GM12878 (cell line): ENCODE measurements at regions not wholly inside any gene's neighbourhood (a gene's known extent, or its start where the extent isn't known, plus 50 kb on each side); places are given as distances from the start of the nearest gene placed in this dataset.

Experiments
- ASH2L ChIP-seq: fragments of 300-600, 200-600 bp; sonication (generic); IDR thresholded peaks from 2 replicates; pipeline ENCODE4 v1.6.1; 2017; ENCODE audit warnings: low read depth, mild to moderate bottlenecking, borderline replicate concordance
- ATF7 ChIP-seq: fragments of 450-650 bp; IDR thresholded peaks from 2 replicates; pipeline ENCODE4 v1.6.1; 2016; ENCODE audit warnings: low read depth, mild to moderate bottlenecking
- CHD1 ChIP-seq: IDR thresholded peaks from 2 replicates; pipeline ENCODE4 v1.6.1; 2012; ENCODE audit warnings: low read depth, low read length, improper control_type of control experiment
- E2F8 ChIP-seq: fragments of 450-650 bp; IDR thresholded peaks from 2 replicates; pipeline ENCODE4 v1.6.1; 2018; ENCODE audit warnings: mild to moderate bottlenecking, low read depth, moderate library complexity; ENCODE audit not compliant: partially characterized antibody
- ETV6 ChIP-seq, 2 experiments: fragments of 450-650 bp in 1 of 2; IDR thresholded peaks in 1 of 2; conservative IDR thresholded peaks in 1 of 2; 2 replicates each; pipeline ENCODE4 v1.6.1; 2014; ENCODE audit warnings: antibody characterized with exemption in 1 of 2, borderline replicate concordance in 1 of 2, low read depth in 1 of 2, mild to moderate bottlenecking in 1 of 2, moderate library complexity in 1 of 2
- GATAD2B ChIP-seq: fragments of 450-650 bp; conservative IDR thresholded peaks from 2 replicates; pipeline ENCODE4 v1.6.1; 2017; ENCODE audit warnings: low read depth, mild to moderate bottlenecking, moderate library complexity
- HSF1 ChIP-seq: fragments of 150-350 bp; IDR thresholded peaks from 2 replicates; pipeline ENCODE4 v1.6.1; 2014; ENCODE audit warnings: mild to moderate bottlenecking, low read depth, low read length
- IRF4 ChIP-seq: IDR thresholded peaks from 2 replicates; pipeline ENCODE4 v1.6.1; 2011; ENCODE audit warnings: low read depth, low read length
- LARP7 ChIP-seq: fragments of 450-650 bp; IDR thresholded peaks from 2 replicates; pipeline ENCODE4 v1.6.1; 2017; ENCODE audit warnings: mild to moderate bottlenecking
- MEF2B ChIP-seq: fragments of 450-650 bp; IDR thresholded peaks from 2 replicates; pipeline ENCODE4 v1.6.1; 2018; ENCODE audit warnings: mild to moderate bottlenecking, moderate library complexity; ENCODE audit not compliant: partially characterized antibody, poor library complexity, severe bottlenecking
- MTA2 ChIP-seq: fragments of 450-650 bp; IDR thresholded peaks from 2 replicates; pipeline ENCODE4 v1.6.1; 2016; ENCODE audit warnings: low read depth, mild to moderate bottlenecking, moderate library complexity
- MTA3 ChIP-seq: IDR thresholded peaks from 2 replicates; pipeline ENCODE4 v1.6.1; 2012; ENCODE audit warnings: low read length, inconsistent platforms, borderline replicate concordance
- MYB ChIP-seq: fragments of 150-350 bp; IDR thresholded peaks from 2 replicates; pipeline ENCODE4 v1.6.1; 2014; ENCODE audit warnings: mild to moderate bottlenecking, low read depth, low read length, borderline replicate concordance
- NFXL1 ChIP-seq: fragments of 450-650 bp; IDR thresholded peaks from 2 replicates; pipeline ENCODE4 v1.6.1; 2017; ENCODE audit warnings: antibody characterized with exemption, mild to moderate bottlenecking, borderline replicate concordance
- RAD51 ChIP-seq: fragments of 450-650 bp; IDR thresholded peaks from 2 replicates; pipeline ENCODE4 v1.6.1; 2016; ENCODE audit warnings: moderate library complexity, mild to moderate bottlenecking, inconsistent platforms
- SIN3A ChIP-seq: IDR thresholded peaks from 2 replicates; pipeline ENCODE4 v1.6.1; 2012; ENCODE audit warnings: low read depth, low read length, improper control_type of control experiment
- SIX5 ChIP-seq: IDR thresholded peaks from 2 replicates; pipeline ENCODE4 v1.6.1; 2011; ENCODE audit warnings: mild to moderate bottlenecking, low read depth, low read length, moderate library complexity; ENCODE audit not compliant: severe bottlenecking
- STAT3 ChIP-seq: IDR thresholded peaks from 2 replicates; pipeline ENCODE4 v1.6.1; 2011; ENCODE audit warnings: low read depth, low read length, improper control_type of control experiment
- ZNF274 ChIP-seq: IDR thresholded peaks from one replicate; pipeline ENCODE4 v1.8.0; 2011; ENCODE audit not compliant: insufficient read length, insufficient read depth
- ZNF384 ChIP-seq: IDR thresholded peaks from 2 replicates; pipeline ENCODE4 v1.6.1; 2012; ENCODE audit warnings: low read depth, mild to moderate bottlenecking, low read length, improper control_type of control experiment, borderline replicate concordance
- ZZZ3 ChIP-seq: IDR thresholded peaks from 2 replicates; pipeline ENCODE4 v1.6.1; 2011; ENCODE audit warnings: low read depth; ENCODE audit not compliant: control insufficient read depth, insufficient read length

GRCh38 chr2:128754246-128754724 lies 435.6 kb upstream of the HS6ST1 start (continued):
- no peak for TF ChIP-seq IRF4
- no peak for TF ChIP-seq E2F8
- no peak for TF ChIP-seq SIX5
- TF ChIP-seq ATF7, result no peak
- TF ChIP-seq ZZZ3, result no peak
- no peak for TF ChIP-seq MTA3
- TF ChIP-seq ASH2L, result no peak
- TF ChIP-seq STAT3, result no peak
- TF ChIP-seq SIN3A, result no peak
- TF ChIP-seq ZNF274, result no peak
- TF ChIP-seq CHD1, result no peak
- peak; percentile 79 for TF ChIP-seq MEF2B
- no peak for TF ChIP-seq MTA2
- no peak for TF ChIP-seq RAD51
- TF ChIP-seq ETV6 (conservative IDR thresholded peaks at IDR 0.05 in 1 of 2, IDR thresholded peaks at IDR 0.05 in 1 of 2; ENCODE audit: borderline replicate concordance in 1 of 2, low read depth in 1 of 2), result no peak
- no peak for TF ChIP-seq MYB
- no peak for TF ChIP-seq LARP7
- 0 out of 2 replicates have a peak, but pooled peaks have one; percentile 18 for TF ChIP-seq GATAD2B
- no peak for TF ChIP-seq HSF1
- TF ChIP-seq NFXL1, result no peak
- no peak for TF ChIP-seq ZNF384
- TF ChIP-seq, all 136 proteins: peak for 15
